ENCODE measurements at regions not wholly inside any gene's neighbourhood (a gene's known extent, or its start where the extent isn't known, plus 50 kb on each side); places are given as distances from the start of the nearest gene placed in this dataset.

DNA sequence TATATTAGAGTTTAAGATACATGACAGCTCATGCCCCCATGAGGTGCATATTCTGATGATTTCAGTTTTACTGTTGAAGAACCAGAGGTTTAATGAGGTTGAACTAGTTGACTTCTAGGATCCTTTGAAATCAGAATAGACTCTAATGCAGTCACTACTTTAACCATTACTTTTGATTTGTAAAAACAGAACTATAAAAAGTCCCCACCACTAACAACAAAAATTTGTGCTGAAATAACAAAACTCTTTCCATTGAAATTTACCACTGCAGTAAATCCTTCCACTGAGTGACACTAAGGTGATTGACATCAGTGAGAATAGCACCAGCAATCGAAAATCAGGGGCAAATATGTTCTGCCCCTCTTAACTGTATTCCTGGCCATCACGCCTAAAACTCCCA lies 214.1 kb downstream of the SHQ1 start:
- H3K56ac ChIP-seq (ENCODE audit: insufficient read length, low read depth, low read length): no peak overlapping the region
- H3K4me1 ChIP-seq (ENCODE audit: insufficient read depth, low read length): no peaks in the 10 kb centered on the region; the same call in 1 of the 2 replicates
- Mint-ChIP-seq H3K27me3 (ENCODE audit: low read depth) (peaks cover 2% of the 10 kb centered on the region), H3K4me1 (peaks cover 1 to 3% of the 10 kb centered on the region in 2 experiments; a peak in 3 of 4 replicates), H3K4me3 (no peak overlapping the region), H3K36me3 (ENCODE audit: insufficient read depth in 1 of 3, low read depth in 3 of 3) (peaks cover 0 to 8% (median 0%) of the 10 kb centered on the region in 3 experiments; a peak in 1 of 7 replicates), H3K9me3 (no peaks in the 10 kb centered on the region; a peak in 1 of 5 replicates), H3K27ac (no peak overlapping the region)
- no peak overlapping the region for H3K4me2 ChIP-seq (ENCODE audit: insufficient read depth, insufficient read length, low read length)
- H3K27ac ChIP-seq (ENCODE audit: insufficient read length, low read depth, low read length): no peak overlapping the region
- no peak overlapping the region for H2AFZ ChIP-seq (ENCODE audit: low read length)
- no peaks in the 10 kb centered on the region for H3K27me3 ChIP-seq (ENCODE audit: insufficient read depth, low read length)
- H2BK20ac ChIP-seq (ENCODE audit: low read depth, low read length, poor library complexity, severe bottlenecking): no peak overlapping the region
- H2BK120ac ChIP-seq (ENCODE audit: low read depth, low read length, poor library complexity, severe bottlenecking): no peak overlapping the region
- no peak overlapping the region for H2BK15ac ChIP-seq (ENCODE audit: low read depth, low read length)
- no peaks in the 10 kb centered on the region for H3K79me1 ChIP-seq (ENCODE audit: insufficient read depth, low read depth, low read length, poor library complexity, severe bottlenecking)
- H4K20me1 ChIP-seq (ENCODE audit: control insufficient read depth, insufficient read depth, insufficient read length): no peaks in the 10 kb centered on the region
- H3K14ac ChIP-seq (ENCODE audit: insufficient read depth, low read length): no peak overlapping the region
- H2AK5ac ChIP-seq (ENCODE audit: insufficient read length, low read length): no peak overlapping the region
- H3K18ac ChIP-seq (ENCODE audit: insufficient read length, low read depth, low read length): no peak overlapping the region
- no peaks in the 10 kb centered on the region for H3K79me2 ChIP-seq (ENCODE audit: insufficient read depth, low read length)
- H3K23ac ChIP-seq (ENCODE audit: insufficient read length, low read depth, low read length): no peak overlapping the region
- DNase-seq: no peak
- H3T11ph ChIP-seq (ENCODE audit: low read length): no peak overlapping the region
- no peak overlapping the region for H2BK5ac ChIP-seq (ENCODE audit: insufficient read length, low read length)
- H4K5ac ChIP-seq (ENCODE audit: insufficient read length, low read depth, low read length): no peak overlapping the region
- no peak overlapping the region for H4K8ac ChIP-seq (replicated peaks; ENCODE audit: insufficient read length, low read depth, low read length)
- no peaks in the 10 kb centered on the region for H3K9me3 ChIP-seq (ENCODE audit: control insufficient read depth, low read depth, low read length)
- H3K4ac ChIP-seq (ENCODE audit: low read depth, low read length): no peak overlapping the region
- no peak overlapping the region for H4K91ac ChIP-seq (ENCODE audit: insufficient read length, low read depth, low read length)
- no CpG with 5 or more reads among the region's 2 CpGs for WGBS (ENCODE audit: extremely low coverage, insufficient read length, low lambda C conversion rate)
- no peaks in the 10 kb centered on the region for H3K23me2 ChIP-seq (ENCODE audit: insufficient read length, low read depth, low read length, poor library complexity, severe bottlenecking)
- TF ChIP-seq, protein P1, sequence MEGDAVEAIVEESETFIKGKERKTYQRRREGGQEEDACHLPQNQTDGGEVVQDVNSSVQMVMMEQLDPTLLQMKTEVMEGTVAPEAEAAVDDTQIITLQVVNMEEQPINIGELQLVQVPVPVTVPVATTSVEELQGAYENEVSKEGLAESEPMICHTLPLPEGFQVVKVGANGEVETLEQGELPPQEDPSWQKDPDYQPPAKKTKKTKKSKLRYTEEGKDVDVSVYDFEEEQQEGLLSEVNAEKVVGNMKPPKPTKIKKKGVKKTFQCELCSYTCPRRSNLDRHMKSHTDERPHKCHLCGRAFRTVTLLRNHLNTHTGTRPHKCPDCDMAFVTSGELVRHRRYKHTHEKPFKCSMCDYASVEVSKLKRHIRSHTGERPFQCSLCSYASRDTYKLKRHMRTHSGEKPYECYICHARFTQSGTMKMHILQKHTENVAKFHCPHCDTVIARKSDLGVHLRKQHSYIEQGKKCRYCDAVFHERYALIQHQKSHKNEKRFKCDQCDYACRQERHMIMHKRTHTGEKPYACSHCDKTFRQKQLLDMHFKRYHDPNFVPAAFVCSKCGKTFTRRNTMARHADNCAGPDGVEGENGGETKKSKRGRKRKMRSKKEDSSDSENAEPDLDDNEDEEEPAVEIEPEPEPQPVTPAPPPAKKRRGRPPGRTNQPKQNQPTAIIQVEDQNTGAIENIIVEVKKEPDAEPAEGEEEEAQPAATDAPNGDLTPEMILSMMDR (conservative IDR thresholded peaks at IDR 0.05): no peak
- no peak overlapping the region for H2BK12ac ChIP-seq (ENCODE audit: insufficient read length, low read depth, low read length)
- H3K9ac ChIP-seq (ENCODE audit: extremely low read depth, insufficient read length, low read length): no peak overlapping the region

Data from H9 (cell line).